ENCODE measurements at regions not wholly inside any gene's neighbourhood (a gene's known extent, or its start where the extent isn't known, plus 50 kb on each side); places are given as distances from the start of the nearest gene placed in this dataset.

- TF ChIP-seq ZNF462 (CRISPR knock-in tag; IDR thresholded peaks at IDR 0.05) (no peak), ZNF114 (CRISPR knock-in tag; IDR thresholded peaks at IDR 0.05) (no peak), JUNB (IDR thresholded peaks at IDR 0.05; ENCODE audit: unreplicated experiment) (no peak), CTCF (conservative IDR thresholded peaks at IDR 0.05; ENCODE audit: low read depth in 2 of 2) (no peak), EZH2 (IDR thresholded peaks at IDR 0.05; ENCODE audit: low read depth, unreplicated experiment) (no peak), STAT1 (IDR thresholded peaks at IDR 0.05; ENCODE audit: unreplicated experiment) (no peak)
Observed at GRCh38 chr10:106000721-106001120, 1163.8 kb downstream of the SORCS1 start (continued).

- H3K36me3 Mint-ChIP-seq (ENCODE audit: low read depth), result no peaks in the 10 kb centered on the region
- DNase-seq (ENCODE audit: low spot score), result no peak
- Histone ChIP-seq H3K4me1 (ENCODE audit: insufficient read depth) (no peaks in the 10 kb centered on the region), H3F3A (replicated peaks; ENCODE audit: low read depth) (no peaks in the 10 kb centered on the region), H3K9me2 (ENCODE audit: insufficient read depth) (no peaks in the 10 kb centered on the region; the same call in 1 of the 2 replicates), H4K20me1 (replicated peaks; ENCODE audit: insufficient read depth) (no peaks in the 10 kb centered on the region), H2AFZ (no peak overlapping the region), H3K4me3 (no peak overlapping the region), H3K36me3 (ENCODE audit: insufficient read depth) (no peaks in the 10 kb centered on the region), H3K27ac (ENCODE audit: low read depth) (no peak overlapping the region), H3K4me2 (no peak overlapping the region), H3K79me2 (replicated peaks; ENCODE audit: insufficient read depth) (no peaks in the 10 kb centered on the region), H3K27me3 (ENCODE audit: insufficient read depth) (no peaks in the 10 kb centered on the region)
- H3K27me3 Mint-ChIP-seq (ENCODE audit: insufficient read depth, low read depth, poor library complexity), result no peaks in the 10 kb centered on the region
- H3K9me3 Mint-ChIP-seq, result no peaks in the 10 kb centered on the region
- ATAC-seq, result no peak
- no peak overlapping the region for H3K4me3 Mint-ChIP-seq
- no peak overlapping the region for H3K27ac Mint-ChIP-seq
- H3K4me1 Mint-ChIP-seq, result no peaks in the 10 kb centered on the region
- TF ChIP-seq CREB1 (CRISPR knock-in tag; IDR thresholded peaks at IDR 0.05; ENCODE audit: low read depth) (no peak), POLR2AphosphoS5 (IDR thresholded peaks at IDR 0.05; ENCODE audit: low read depth) (no peak)
Observed at GRCh38 chr10:105993609-105994008, 1170.9 kb downstream of the SORCS1 start.

All from GM23338 (cell line).